ENCODE measurements at regions not wholly inside any gene's neighbourhood (a gene's known extent, or its start where the extent isn't known, plus 50 kb on each side); places are given as distances from the start of the nearest gene placed in this dataset.
"Not testable (repeated sequence)": the region's sequence is repeated elsewhere in the genome, so short reads cannot be mapped to it uniquely, and the experiment has no call there.

DNA sequence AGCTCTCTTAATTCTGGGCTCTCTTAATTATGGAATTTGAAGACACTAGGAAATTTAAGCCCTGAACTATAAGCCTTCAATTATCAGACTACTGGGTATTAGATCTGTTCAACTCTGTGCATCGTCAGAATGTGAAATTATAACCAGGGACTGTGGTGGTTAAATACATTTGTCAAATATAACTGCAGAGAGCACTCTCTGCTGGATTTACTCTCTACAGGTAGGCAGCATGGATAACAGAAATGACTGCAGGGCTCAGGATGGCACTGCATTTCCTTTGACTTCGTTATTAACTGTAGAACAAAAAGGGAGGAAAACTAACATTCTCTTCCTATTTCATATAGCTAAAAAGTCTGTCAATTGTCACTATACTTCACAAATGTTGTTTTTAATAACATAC lies 310.1 kb upstream of the RASGEF1B start:
- no peak for DNase-seq (ENCODE audit: low read depth, low spot score)

DNA sequence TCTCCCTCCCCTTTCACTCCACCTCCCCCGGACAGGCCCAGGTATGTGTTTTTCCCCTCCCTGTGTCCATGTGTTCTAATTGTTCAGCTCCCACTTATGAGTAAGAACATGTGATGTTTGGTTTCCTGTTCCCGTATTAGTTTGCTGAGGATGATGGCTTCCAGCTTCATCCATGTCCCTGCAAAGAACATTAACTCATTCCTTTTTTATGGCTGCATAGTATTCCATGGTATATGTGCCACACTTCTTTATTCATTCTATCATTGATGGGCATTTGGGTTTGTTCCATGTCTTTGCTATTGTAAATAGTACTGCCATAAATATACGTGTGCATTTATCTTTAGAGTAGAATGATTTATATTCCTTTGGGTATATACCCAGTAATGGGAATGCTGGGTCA lies 306.0 kb upstream of the RASGEF1B start:
- DNase-seq (ENCODE audit: low read depth, low spot score): not testable (repeated sequence)

DNA sequence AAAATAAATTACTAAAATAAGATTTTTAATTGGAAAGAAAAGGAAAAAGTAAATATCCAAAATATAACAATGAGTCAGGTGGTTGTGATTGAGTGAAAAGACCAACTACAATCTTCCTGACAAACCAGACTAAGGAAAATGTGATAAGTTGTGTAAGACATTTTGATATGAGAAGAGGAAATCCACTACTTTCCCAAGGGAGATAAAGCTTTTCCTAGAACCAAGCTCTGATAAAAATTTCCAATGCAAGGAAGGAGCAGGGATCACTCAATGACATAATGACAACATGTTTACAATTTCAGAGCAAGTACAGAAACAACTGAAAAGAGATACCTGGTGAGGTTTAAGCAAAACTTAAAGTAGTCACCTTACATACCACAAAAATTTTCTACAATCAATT lies 305.1 kb upstream of the RASGEF1B start:
- DNase-seq (ENCODE audit: low read depth, low spot score): no peak

DNA sequence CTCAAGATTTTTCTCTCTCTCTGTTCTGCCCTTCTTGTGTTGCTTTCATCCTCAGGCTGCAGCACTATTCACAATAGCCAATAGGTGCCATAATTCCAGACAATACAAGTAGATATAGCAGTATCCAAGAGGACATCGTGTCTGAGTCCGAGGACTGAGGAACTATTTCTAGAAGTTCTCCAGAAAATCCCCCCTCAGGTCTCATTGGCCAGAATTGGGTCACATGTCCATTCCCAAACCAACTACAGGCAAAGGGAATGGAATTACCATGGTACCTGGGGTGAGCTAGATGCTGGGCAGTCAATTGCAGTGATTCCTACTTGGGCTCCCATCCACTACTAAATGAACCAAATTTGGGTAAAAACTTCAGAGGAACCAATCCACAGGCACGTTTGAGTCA lies 301.9 kb upstream of the RASGEF1B start:
- no peak for DNase-seq (ENCODE audit: low read depth, low spot score)

DNA sequence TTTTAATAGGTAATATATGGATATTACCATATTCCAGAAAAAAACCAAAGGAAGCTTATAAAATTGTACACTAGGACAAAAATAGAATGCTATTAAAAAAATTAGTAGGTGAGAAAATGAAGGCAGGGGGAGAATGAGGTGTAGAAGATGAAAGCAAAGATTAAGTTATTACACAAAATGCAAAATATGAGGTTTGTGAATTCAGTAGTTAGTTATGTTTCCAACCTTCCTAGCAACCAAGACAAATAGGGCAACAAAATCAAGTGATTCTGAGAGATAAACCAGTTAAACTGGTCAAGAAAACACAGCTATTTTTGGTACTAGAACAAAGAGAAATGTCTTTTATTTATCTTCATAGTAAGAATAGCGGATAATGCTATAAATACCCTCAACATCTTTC lies 300.0 kb upstream of the RASGEF1B start:
- no peak for DNase-seq (ENCODE audit: low read depth, low spot score)

- DNase-seq (ENCODE audit: low read depth, low spot score): no peak
Observed at GRCh38 chr4:81769244-81769643, 297.5 kb upstream of the RASGEF1B start.

GRCh38 chr4:81758574-81759264 lies 287.0 kb upstream of the RASGEF1B start:
- no peak for DNase-seq (ENCODE audit: low read depth, low spot score)

DNA sequence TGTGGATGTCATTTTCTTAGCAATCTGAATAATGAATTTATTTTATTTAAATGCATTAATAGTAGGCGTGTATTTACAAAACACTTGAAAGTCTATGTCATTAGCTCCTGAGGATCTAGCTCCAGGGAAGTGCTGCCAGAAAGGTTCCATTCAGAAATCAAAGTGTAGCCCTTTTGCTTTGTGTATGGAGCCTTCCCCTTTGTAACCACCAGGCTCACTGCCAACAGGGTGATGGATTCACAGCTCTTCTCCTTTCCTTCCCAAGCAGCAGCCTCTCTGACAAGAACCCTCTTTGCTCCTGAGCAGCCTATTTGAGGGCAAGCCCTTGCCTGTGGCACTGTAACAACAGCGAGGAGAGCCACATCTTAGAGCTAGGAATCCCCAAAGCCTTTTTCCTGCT lies 286.0 kb upstream of the RASGEF1B start:
- DNase-seq (ENCODE audit: low read depth, low spot score): no peak

DNA sequence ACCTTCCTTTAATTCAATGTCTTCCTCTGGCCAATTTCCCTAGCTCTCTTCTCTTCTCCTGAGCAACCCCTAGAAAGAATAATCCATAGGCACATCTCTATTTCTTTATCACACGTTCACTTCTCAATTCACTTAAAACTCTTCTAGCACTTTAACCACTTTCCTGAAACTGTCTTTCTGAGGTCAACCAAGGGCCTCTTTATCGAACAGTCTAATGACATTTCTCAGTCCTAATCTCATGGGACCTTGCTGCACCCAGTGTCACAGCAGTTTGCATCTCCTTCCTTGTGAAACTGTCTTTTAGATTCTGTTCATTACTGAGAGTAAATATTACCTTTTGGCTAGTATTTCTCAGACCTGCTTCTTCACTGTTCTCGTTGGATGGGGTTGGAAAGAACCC lies 285.3 kb upstream of the RASGEF1B start:
- no peak for DNase-seq (ENCODE audit: low read depth, low spot score)

DNA sequence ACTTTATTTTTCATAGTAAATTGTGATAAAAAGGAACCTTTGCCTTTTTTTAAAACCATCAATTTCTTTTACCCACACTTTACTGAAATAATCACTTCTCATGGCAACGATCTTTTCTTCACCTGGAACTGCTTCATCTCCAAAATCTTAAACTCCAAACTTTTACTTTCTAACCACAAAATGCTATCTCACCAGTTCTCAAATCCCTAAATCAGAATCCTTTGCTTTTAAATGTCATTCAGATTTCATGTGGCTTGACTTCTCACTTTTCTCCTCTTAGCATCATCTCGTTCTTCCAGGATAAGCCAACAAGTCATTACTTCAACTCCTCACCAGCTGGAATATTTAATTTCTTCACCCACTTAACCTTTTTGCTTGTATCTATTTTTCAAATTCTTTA lies 284.3 kb upstream of the RASGEF1B start:
- DNase-seq (ENCODE audit: low read depth, low spot score): no peak

- DNase-seq (ENCODE audit: low read depth, low spot score): no peak
Observed at GRCh38 chr4:81754169-81754568, 282.5 kb upstream of the RASGEF1B start.

GRCh38 chr4:81751531-81752289 lies 280.0 kb upstream of the RASGEF1B start:
- no peak for DNase-seq (ENCODE audit: low read depth, low spot score)

DNA sequence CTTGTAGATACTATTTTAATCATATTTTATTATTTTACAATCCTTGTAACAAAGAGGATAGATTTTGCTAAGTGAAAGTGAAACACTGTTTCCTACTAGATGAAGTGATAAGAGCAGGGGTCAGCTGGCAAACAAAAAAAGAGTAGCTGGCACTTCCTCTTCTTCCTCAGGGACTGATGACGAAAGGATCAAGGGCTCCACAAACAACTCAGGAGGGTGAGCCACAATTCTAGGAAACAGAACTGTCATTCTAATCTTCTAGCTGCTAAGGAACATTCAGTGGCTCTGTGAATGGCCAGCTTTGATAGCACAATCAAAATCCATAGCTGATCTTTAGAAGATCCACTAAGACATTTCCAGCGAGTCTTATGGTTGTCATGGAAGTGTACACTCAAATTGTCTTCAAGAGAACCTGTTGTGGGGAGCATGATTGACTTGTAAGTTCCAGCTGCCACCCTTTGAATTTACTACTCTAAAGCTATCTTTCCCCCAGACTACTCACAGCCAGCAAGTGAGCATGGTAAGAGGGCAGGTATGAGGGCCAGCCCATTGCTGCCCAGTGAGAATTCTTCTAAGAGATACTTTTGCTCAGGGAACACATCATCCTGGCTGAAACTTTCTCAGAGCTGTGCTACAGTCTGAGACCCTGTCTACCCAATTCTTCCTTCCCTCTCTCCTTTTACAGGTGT lies 275.7 kb upstream of the RASGEF1B start:
- no peak for DNase-seq (ENCODE audit: low read depth, low spot score)

GRCh38 chr4:81746773-81747172 lies 275.1 kb upstream of the RASGEF1B start:
- no peak for DNase-seq (ENCODE audit: low read depth, low spot score)

DNA sequence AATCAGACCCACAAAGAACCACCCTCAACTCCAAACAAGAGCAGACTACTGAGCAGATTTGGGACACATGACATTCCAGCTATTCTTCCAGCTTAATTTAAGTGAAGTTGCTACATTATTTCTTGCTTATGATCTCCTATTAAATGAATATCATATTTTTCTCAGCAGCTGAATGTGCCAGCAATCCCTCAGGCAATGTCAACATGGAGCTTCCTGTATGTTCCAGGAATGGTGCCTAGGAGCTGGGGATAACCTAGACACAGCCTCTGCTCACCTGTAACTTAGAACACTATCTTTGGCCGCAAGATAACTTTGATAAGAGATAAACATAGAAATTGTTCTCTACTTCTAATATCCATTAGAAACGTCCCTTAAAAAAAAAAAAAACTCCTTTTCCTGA lies 274.4 kb upstream of the RASGEF1B start:
- DNase-seq (ENCODE audit: low read depth, low spot score): no peak

DNA sequence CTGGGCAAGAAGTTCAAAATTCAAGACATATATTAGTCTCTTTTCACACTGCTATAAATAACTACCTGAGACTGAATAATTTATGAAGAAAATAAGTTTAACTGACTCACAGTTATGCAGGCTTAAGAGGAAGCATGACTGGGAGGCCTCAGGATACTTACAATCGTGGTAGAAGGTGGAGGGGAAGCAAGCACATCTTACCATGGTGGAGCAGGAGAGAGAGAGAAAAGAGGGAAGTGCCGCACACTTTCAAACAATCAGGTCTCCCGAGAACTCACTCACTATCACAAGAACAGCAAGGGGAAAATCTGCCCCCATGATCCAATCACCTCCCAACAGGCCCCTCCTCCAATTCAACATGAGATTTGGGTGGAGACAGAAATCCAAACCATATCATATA lies 273.3 kb upstream of the RASGEF1B start:
- no peak for DNase-seq (ENCODE audit: low read depth, low spot score)

DNA sequence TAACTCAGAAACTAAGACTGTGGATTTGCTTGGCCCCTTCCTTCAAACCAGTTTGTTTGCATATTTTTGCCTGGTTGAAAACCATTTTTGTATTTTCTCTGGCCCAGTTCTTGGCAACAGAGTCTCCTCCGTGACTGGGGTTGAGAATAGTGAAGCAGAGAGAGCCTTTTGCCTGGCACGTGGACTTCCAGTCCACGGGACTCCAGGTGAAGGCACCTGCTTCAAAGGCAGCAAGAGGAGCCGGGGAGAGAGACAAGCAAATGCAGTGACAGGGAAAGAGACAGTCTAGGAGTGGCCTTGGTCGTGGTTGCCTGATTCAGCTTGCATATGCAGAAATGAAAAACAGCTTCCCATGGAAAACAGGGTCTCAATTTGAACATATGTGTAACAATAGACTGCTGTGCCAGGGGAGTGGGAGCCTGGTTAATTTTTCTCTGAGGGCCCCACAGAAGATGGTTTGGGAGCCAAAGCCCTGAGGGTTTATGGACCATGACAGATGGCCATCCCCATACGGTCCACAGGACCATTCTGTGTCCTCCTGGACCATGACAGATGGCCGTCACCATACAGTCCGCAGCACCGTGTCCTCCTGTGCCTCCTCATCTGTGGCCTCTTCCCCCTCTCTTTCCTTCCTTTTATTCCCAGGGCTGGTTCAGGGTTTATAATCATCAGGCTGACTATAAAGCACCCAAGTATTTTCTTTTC lies 272.2 kb upstream of the RASGEF1B start:
- no peak for DNase-seq (ENCODE audit: low read depth, low spot score)

DNA sequence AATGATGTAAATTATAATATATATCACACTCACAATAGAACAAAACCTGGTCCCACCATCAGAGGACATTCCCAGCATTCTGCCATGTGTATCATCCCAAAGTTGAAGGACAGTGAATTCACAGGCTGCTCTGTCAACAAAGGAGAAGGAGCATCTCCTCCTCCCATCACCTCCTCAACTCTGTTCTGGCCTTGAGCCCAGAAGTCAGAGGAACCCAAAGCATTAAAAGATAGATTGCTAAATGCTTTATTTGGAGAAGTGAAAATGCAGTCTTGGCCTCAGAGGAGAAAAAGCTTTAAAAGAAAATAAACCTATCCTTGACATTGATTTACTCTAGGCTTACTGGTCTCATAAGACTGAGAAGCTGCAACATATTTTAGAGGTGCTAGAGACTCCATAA lies 268.8 kb upstream of the RASGEF1B start:
- no peak for DNase-seq (ENCODE audit: low read depth, low spot score)

- DNase-seq (ENCODE audit: low read depth, low spot score): no peak
Observed at GRCh38 chr4:81738891-81739290, 267.2 kb upstream of the RASGEF1B start.

GRCh38 chr4:81737865-81738559 lies 266.3 kb upstream of the RASGEF1B start:
- DNase-seq (ENCODE audit: low read depth, low spot score): no peak

DNA sequence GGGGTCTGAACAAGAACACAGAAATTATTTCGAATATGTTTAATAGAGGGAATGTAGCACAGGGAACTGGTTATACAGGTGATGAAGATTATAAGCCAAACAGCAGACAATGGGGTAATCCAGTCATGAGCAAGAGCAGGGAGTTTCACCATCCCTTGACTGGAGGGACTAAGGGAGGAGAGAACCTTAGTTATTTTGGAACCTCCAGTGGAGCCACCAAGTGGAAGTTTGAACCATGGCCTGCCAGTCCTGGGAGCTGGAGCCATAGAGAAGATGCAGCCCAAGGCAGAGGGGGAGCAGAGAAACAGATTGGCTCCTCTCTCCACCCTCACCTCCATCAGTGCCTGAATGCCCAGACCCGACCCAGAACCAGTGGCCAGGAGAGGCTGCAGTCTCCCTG lies 264.6 kb upstream of the RASGEF1B start:
- no peak for DNase-seq (ENCODE audit: low read depth, low spot score)

DNA sequence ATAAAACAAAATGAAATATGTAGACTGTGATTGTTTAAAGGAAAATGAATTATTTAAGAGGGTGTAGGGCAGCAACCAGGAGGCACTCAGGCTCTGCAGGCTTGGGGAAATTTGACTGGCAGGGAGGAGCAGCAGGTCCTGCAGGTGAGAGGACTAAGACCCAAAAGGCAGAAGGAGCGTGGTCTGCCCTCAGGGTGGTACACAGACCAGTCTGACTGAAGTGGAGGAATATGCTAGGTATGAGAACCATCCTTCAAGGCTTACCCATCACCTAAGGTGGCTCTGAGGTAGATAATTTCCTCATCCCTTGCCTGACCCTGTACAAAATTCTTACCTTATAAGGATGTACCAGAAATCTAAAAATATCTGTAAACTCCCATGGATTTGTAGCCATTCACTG lies 261.3 kb upstream of the RASGEF1B start:
- DNase-seq (ENCODE audit: low read depth, low spot score): no peak

Measured in iPS DF 19.7 (cell line).